GM12872 (cell line): ENCODE measurements at regions not wholly inside any gene's neighbourhood (a gene's known extent, or its start where the extent isn't known, plus 50 kb on each side); places are given as distances from the start of the nearest gene placed in this dataset.

Source experiments
- CTCF ChIP-seq: IDR thresholded peaks from 3 replicates; pipeline ENCODE4 v1.5.1; 2011; ENCODE audit warnings: low read depth, mild to moderate bottlenecking, low read length, moderate library complexity; ENCODE audit not compliant: insufficient read depth

GRCh38 chr6:132096996-132097395, 145.8 kb upstream of the CCN2 start:
- TF ChIP-seq CTCF = no peak

GRCh38 chr6:132096245-132096644, 145.1 kb upstream of the CCN2 start:
- no peak for TF ChIP-seq CTCF

- no peak for TF ChIP-seq CTCF
Observed at GRCh38 chr6:132089173-132089572, 138.0 kb upstream of the CCN2 start.

GRCh38 chr6:132088150-132088549, 137.0 kb upstream of the CCN2 start:
- no peak for TF ChIP-seq CTCF

GRCh38 chr6:132087391-132087790, 136.2 kb upstream of the CCN2 start:
- TF ChIP-seq CTCF = no peak

- no peak for TF ChIP-seq CTCF
Observed at GRCh38 chr6:132085731-132086130, 134.6 kb upstream of the CCN2 start.

- TF ChIP-seq CTCF = no peak
Observed at GRCh38 chr6:132084811-132085509, 133.8 kb upstream of the CCN2 start.
